Activated CD4-positive, alpha-beta T cell treated with anti-CD3 and anti-CD28 coated beads for 36 hours (primary cell): ENCODE measurements at regions not wholly inside any gene's neighbourhood (a gene's known extent, or its start where the extent isn't known, plus 50 kb on each side); places are given as distances from the start of the nearest gene placed in this dataset.

Experiments
- ATAC-seq: fragments of 200-7000 bp; cut with Tn5 transposase; one replicate; pipeline ENCODE4 v1.10.0; 2021; ENCODE audit warnings: mild to moderate bottlenecking, moderate library complexity
- CTCF ChIA-PET: fragments of 350-600 bp; sonication (Branson Sonifier 250); formaldehyde crosslinking; loops from one replicate; lab custom pipeline; 2021; ENCODE audit warnings: antibody characterized with exemption; lab: Charles Lee
- POLR2A ChIA-PET: fragments of 350-600 bp; sonication (Branson Sonifier 250); formaldehyde crosslinking; loops from one replicate; lab custom pipeline; 2021; ENCODE audit warnings: antibody characterized with exemption, inconsistent platforms; lab: Charles Lee
- DNase-seq: peaks from one replicate; pipeline ENCODE4 v3.0.0-alpha.2; 2020
- H3K27ac Mint-ChIP-seq: one replicate; pipeline ENCODE4 v1.8.0; 2021; ENCODE audit warnings: mixed read lengths
- H3K27me3 Mint-ChIP-seq: one replicate; pipeline ENCODE4 v1.8.0; 2021; ENCODE audit warnings: mixed read lengths
- H3K36me3 Mint-ChIP-seq: one replicate; pipeline ENCODE4 v1.8.0; 2021; ENCODE audit warnings: low read depth, mixed read lengths
- H3K4me1 Mint-ChIP-seq: one replicate; pipeline ENCODE4 v1.8.0; 2021; ENCODE audit warnings: mixed read lengths
- H3K4me3 Mint-ChIP-seq: one replicate; pipeline ENCODE4 v1.8.0; 2021; ENCODE audit warnings: mild to moderate bottlenecking, moderate library complexity, mixed read lengths
- H3K9me3 Mint-ChIP-seq: one replicate; pipeline ENCODE4 v1.8.0; 2021; ENCODE audit warnings: low read depth, mixed read lengths
- intact Hi-C, 2 experiments: fragments of 100-400 bp; cut with DNase I in 1 of 2; cut with micrococcal nuclease in 1 of 2; formaldehyde crosslinking; loops; one replicate each; pipeline versions ENCODE4 v1.14.2 to v1.15.1; 2022 to 2024; cut with DNase I, micrococcal nuclease

DNA sequence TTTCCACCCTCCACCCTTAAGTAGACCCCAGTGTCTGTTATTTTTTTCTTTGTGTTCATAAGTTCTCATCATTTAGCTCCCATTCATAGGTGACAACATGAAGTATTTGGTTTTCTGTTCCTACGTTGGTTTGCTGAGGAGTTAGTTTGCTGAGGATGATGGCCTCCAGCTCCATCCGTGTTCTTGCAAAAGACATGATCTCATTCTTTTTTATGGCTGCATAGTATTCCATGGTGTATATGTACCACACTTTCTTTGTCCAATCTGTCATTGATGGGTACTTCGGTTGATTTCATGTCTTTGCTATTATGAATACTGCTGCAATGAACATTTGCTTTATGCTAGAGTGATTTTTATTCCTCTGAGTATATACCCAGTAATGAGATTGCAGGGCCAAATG is 301.2 kb downstream of the ADGRG6 start:
- Mint-ChIP-seq H3K36me3 (no peaks in the 10 kb centered on the region), H3K4me3 (no peak overlapping the region), H3K4me1 (peaks cover 13% of the 10 kb centered on the region), H3K27me3 (peaks cover 5% of the 10 kb centered on the region), H3K9me3 (peaks cover 8% of the 10 kb centered on the region), H3K27ac (no peak overlapping the region)
- POLR2A ChIA-PET: no interaction called here
- intact Hi-C loops: no loop called here
- no peak for ATAC-seq
- CTCF ChIA-PET: interaction anchor here (0.5 to 1.9 kb wide), 2 partner anchors 85 to 128 kb away, joined by 3 to 7 read pairs; no protein-coding TSS in a partner anchor
- no peak for DNase-seq

DNA sequence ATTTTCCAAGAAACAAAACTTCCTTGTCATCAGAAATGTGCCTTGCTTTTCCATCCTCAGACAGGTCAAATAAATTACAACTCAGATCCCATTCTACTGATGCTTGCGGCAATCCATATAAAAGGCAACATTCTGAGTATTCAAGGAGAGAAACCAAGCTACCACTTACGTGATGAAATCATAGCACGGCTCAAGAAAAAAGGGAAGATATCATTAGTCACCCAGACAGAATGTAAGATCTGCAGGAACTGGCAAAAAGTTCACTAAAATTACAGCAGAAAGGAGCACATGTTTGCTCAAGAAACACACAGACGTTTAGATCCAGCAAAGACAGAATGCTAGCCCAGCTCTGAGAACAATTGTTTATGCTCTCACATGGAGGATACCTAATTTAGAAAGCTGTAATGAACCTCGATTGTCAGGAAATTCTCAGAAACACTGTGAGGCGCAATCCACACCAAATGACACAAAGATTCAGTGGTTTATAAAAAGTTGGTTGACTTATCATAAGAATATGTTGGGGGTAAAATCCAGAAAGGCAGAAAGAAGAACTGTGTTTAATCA is 304.2 kb downstream of the ADGRG6 start:
- Mint-ChIP-seq H3K36me3 (no peaks in the 10 kb centered on the region), H3K4me3 (no peak overlapping the region), H3K27me3 (peaks cover 7% of the 10 kb centered on the region), H3K4me1 (peaks cover 11% of the 10 kb centered on the region), H3K9me3 (peaks cover 8% of the 10 kb centered on the region), H3K27ac (no peak overlapping the region)
- ChIA-PET POLR2A (no interaction called here), CTCF (interaction anchor here (0.8 kb wide), 2 partner anchors 9 to 132 kb away, joined by 3 to 4 read pairs; no protein-coding TSS in a partner anchor)
- intact Hi-C loops: no loop called here
- ATAC-seq (no peak), DNase-seq (no peak)

DNA sequence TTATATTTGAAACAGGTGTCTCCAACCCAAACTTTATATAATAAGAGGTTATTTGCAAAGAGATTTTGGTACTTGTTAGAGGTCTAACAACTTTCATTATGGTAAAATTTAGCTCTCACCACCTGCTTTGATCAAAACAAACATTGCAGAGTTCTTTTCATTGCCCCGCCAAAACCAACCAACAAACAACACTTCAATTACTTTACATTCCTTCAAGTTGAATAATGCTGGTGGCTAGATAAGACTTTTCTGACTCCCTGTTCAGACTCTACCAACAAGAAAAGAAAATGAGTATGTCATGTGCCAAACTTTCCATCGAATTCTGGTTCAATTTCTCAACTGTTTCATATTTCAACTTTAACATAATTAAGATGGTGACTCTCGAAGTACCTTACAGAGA is 311.1 kb downstream of the ADGRG6 start:
- CTCF ChIA-PET: no interaction called here
- peaks cover 2% of the 10 kb centered on the region for H3K27me3 Mint-ChIP-seq
- ATAC-seq (no peak), DNase-seq (no peak)
- H3K36me3 Mint-ChIP-seq: no peaks in the 10 kb centered on the region
- POLR2A ChIA-PET: no interaction called here
- H3K9me3 Mint-ChIP-seq: peaks cover 7% of the 10 kb centered on the region
- H3K4me1 Mint-ChIP-seq: no peaks in the 10 kb centered on the region
- H3K27ac Mint-ChIP-seq: no peak overlapping the region
- intact Hi-C loops: no loop called here
- H3K4me3 Mint-ChIP-seq: no peak overlapping the region

GRCh38 chr6:142613981-142614380 is 312.2 kb downstream of the ADGRG6 start:
- DNase-seq (no peak), ATAC-seq (no peak)
- Mint-ChIP-seq H3K4me3 (no peak overlapping the region), H3K27me3 (no peaks in the 10 kb centered on the region), H3K27ac (no peak overlapping the region), H3K4me1 (no peaks in the 10 kb centered on the region), H3K36me3 (no peaks in the 10 kb centered on the region), H3K9me3 (peaks cover 7% of the 10 kb centered on the region)
- CTCF ChIA-PET: interaction anchor here (0.6 to 1.5 kb wide), 2 partner anchors 8 to 526 kb away, joined by 3 to 4 read pairs; no protein-coding TSS in a partner anchor
- intact Hi-C loops: no loop called here
- POLR2A ChIA-PET: no interaction called here

- DNase-seq: no peak
- no peak for ATAC-seq
- POLR2A ChIA-PET: interaction anchor here (0.6 kb wide), 1 partner anchor 135 kb away, joined by 3 read pairs; no protein-coding TSS in a partner anchor
- no peak overlapping the region for H3K4me3 Mint-ChIP-seq
- peaks cover 3% of the 10 kb centered on the region for H3K9me3 Mint-ChIP-seq
- intact Hi-C loops: no loop called here
- no peaks in the 10 kb centered on the region for H3K27me3 Mint-ChIP-seq
- H3K36me3 Mint-ChIP-seq: no peaks in the 10 kb centered on the region
- H3K27ac Mint-ChIP-seq: no peak overlapping the region
- CTCF ChIA-PET: no interaction called here
- H3K4me1 Mint-ChIP-seq: no peaks in the 10 kb centered on the region
These were observed 315.4 kb downstream of the ADGRG6 start for GRCh38 chr6:142617158-142617557.

DNA sequence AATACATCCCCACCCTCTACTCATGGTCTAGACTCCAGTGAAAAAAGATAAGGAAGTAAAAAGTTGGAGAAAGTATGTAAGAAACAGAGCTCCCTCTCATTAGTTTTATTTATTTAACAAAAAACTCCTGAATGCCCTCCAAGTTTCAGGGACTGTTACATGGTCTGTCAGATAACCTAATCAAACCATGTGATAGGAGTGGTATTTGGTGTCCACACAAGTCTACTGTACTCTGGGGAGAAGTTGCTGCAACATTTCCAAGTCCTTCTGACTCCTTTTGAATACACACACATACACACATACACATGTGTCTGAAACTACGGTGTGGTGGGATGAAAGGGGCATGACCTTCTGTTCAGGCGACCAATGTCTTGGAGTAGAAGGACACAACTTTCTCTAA is 320.0 kb downstream of the ADGRG6 start:
- no peaks in the 10 kb centered on the region for H3K4me1 Mint-ChIP-seq
- no peak overlapping the region for H3K4me3 Mint-ChIP-seq
- ATAC-seq: no peak
- H3K9me3 Mint-ChIP-seq: no peaks in the 10 kb centered on the region
- intact Hi-C loops: no loop called here
- ChIA-PET POLR2A (no interaction called here), CTCF (interaction anchor here (1.0 kb wide), 1 partner anchor 21 kb away, joined by 4 read pairs; no protein-coding TSS in a partner anchor)
- DNase-seq: no peak
- H3K36me3 Mint-ChIP-seq: no peaks in the 10 kb centered on the region
- H3K27me3 Mint-ChIP-seq: no peaks in the 10 kb centered on the region
- H3K27ac Mint-ChIP-seq: no peak overlapping the region

DNA sequence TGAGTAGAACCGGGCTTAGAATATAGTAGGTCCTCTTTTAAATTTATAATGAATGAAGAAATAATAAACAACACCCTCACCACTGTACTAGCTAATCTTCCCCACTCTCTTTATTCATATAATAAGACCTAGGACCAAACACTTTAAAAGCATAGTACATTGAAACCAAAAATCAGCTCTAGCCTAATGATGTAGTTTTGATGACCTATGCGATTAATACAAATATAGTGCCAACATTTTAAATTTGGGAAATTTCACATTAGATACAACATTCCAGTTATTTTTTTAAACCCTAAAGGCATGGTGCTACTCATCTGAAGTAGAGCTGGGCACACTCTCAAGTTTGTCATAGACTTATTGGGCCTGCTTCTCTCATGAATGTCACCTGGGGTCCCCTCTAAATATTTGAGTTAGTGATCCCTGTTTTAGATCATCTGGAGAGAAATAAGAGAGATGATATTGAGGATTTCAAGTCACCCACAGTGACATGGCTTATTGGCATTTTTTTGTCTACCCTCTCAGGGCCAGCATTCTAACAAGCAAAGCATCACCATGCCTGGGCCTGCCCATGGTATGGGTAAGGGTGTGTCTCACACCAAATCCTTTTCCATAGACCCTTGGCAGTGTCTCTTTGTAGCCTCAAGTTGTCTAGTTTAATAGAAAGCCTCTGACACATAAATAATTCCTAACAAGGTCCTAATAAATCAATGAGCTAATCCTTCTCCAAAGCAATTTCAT is 319.8 kb downstream of the HIVEP2 start:
- H3K36me3 Mint-ChIP-seq: no peaks in the 10 kb centered on the region
- ChIA-PET CTCF (interaction anchor here (0.6 to 1.2 kb wide), 3 partner anchors 11 to 192 kb away, joined by 3 to 4 read pairs (median 3); no protein-coding TSS in a partner anchor), POLR2A (no interaction called here)
- intact Hi-C loops: no loop called here
- DNase-seq (no peak), ATAC-seq (no peak)
- no peaks in the 10 kb centered on the region for H3K27me3 Mint-ChIP-seq
- no peaks in the 10 kb centered on the region for H3K9me3 Mint-ChIP-seq
- H3K4me1 Mint-ChIP-seq: no peaks in the 10 kb centered on the region
- no peak overlapping the region for H3K4me3 Mint-ChIP-seq
- no peak overlapping the region for H3K27ac Mint-ChIP-seq

- ATAC-seq (no peak), DNase-seq (no peak)
- CTCF ChIA-PET: interaction anchor here (1.2 kb wide), 1 partner anchor 57 kb away, joined by 4 read pairs; no protein-coding TSS in a partner anchor
- Mint-ChIP-seq H3K36me3 (no peaks in the 10 kb centered on the region), H3K27ac (no peak overlapping the region), H3K4me3 (no peak overlapping the region), H3K4me1 (peaks cover 10% of the 10 kb centered on the region), H3K27me3 (no peaks in the 10 kb centered on the region), H3K9me3 (no peaks in the 10 kb centered on the region)
- POLR2A ChIA-PET: interaction anchor here (0.7 kb wide), 1 partner anchor 15 kb away, joined by 3 read pairs; no protein-coding TSS in a partner anchor
- intact Hi-C loops: no loop called here
These were observed 317.5 kb downstream of the HIVEP2 start for GRCh38 chr6:142627474-142627873.

DNA sequence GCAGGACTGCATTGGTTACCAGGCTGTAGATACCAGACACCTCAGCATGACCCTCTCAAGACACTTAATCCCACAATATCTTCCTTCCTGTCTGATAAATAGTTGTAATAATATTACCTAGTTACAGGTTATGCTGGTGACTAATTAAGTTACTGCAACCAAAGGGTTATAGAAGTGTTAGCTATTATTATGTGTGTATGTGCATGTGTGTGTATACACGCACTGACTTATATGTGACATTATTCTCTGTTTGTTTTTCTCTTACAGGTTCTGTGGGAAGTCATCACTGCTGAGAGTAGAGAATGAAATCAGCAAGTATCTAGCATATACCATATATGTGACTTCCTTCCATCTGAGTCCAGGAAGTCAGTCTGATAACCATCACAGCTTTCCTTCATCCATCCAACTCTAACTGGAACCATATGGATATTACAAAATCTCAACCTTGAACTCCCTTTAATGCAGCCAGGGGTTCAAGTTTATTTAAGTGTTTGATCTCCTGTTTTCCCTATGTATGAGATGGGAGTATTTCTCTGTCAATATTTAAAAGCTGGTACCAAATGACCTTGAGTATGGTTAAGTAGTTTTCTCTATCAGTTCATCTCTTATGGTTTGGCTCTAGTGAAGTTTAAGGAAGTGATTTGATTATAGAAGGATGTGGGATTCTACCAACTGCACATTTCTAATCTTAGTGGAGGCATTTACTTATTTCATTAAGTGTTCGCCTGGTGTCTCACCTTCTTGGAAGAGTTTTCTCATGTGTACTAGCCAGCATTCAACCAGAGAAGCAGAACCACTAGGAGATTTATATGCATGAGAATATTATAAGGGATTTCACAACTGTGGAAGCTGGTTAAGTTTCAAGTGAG is 313.2 kb downstream of the HIVEP2 start:
- Mint-ChIP-seq H3K4me1 (peaks cover 21% of the 10 kb centered on the region), H3K9me3 (no peaks in the 10 kb centered on the region), H3K4me3 (no peak overlapping the region), H3K27me3 (no peaks in the 10 kb centered on the region), H3K27ac (no peak overlapping the region), H3K36me3 (no peaks in the 10 kb centered on the region)
- DNase-seq (no peak), ATAC-seq (peak; percentile 39)
- intact Hi-C loops: no loop called here
- CTCF ChIA-PET: interaction anchor here (0.6 to 1.8 kb wide), 3 partner anchors 64 to 613 kb away, joined by 3 to 5 read pairs (median 3); no protein-coding TSS in a partner anchor
- POLR2A ChIA-PET: no interaction called here

- DNase-seq (no peak), ATAC-seq (no peak)
- Mint-ChIP-seq H3K4me3 (no peak overlapping the region), H3K27ac (no peak overlapping the region), H3K36me3 (no peaks in the 10 kb centered on the region), H3K27me3 (no peaks in the 10 kb centered on the region), H3K4me1 (peaks cover 21% of the 10 kb centered on the region), H3K9me3 (no peaks in the 10 kb centered on the region)
- ChIA-PET CTCF (no interaction called here), POLR2A (no interaction called here)
- intact Hi-C loops: no loop called here
These were observed 311.7 kb downstream of the HIVEP2 start for GRCh38 chr6:142633317-142633716.

DNA sequence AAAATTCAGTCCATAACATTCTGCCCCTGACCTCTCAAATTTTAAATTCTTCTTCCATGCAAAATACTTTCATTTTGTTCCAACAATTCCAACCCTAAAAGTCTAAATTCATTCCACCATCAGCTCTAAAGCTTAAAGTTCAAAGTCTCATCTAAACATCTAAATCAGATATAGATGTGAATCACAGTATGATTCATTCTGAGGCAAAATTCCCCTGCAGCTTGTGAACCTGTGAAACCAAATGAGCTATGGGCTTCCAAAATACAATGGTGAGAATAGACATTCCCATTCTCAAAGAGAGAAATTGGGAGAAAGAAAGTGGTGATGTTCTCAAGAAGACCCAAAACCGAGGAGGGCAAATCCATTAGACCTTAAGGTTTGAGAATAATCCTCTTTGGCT is 309.8 kb downstream of the HIVEP2 start:
- no peaks in the 10 kb centered on the region for H3K27me3 Mint-ChIP-seq
- intact Hi-C loops: no loop called here

More for the DNA sequence above, 309.8 kb downstream of the HIVEP2 start:
- H3K27ac Mint-ChIP-seq: no peak overlapping the region
- POLR2A ChIA-PET: no interaction called here
- CTCF ChIA-PET: interaction anchor here (1.0 kb wide), 1 partner anchor 66 kb away, joined by 3 read pairs; no protein-coding TSS in a partner anchor
- no peak overlapping the region for H3K4me3 Mint-ChIP-seq
- DNase-seq (no peak), ATAC-seq (no peak)
- H3K9me3 Mint-ChIP-seq: no peaks in the 10 kb centered on the region
- H3K4me1 Mint-ChIP-seq: peaks cover 21% of the 10 kb centered on the region
- no peaks in the 10 kb centered on the region for H3K36me3 Mint-ChIP-seq
